Glutamatergic neuron (in vitro differentiated cells): ENCODE measurements at regions not wholly inside any gene's neighbourhood (a gene's known extent, or its start where the extent isn't known, plus 50 kb on each side); places are given as distances from the start of the nearest gene placed in this dataset.
"Not testable (repeated sequence)": the region's sequence is repeated elsewhere in the genome, so short reads cannot be mapped to it uniquely, and the experiment has no call there.

Experiments used
- DNase-seq: peaks from one replicate; pipeline ENCODE4 v3.0.0; 2022
- H3K27ac Mint-ChIP-seq: one replicate; pipeline ENCODE4 v1.8.0; 2020; ENCODE audit warnings: mild to moderate bottlenecking, mixed read lengths, inconsistent platforms; ENCODE audit not compliant: unreplicated experiment
- H3K27me3 Mint-ChIP-seq: one replicate; pipeline ENCODE4 v1.8.0; 2020; ENCODE audit warnings: mild to moderate bottlenecking, moderate library complexity, mixed read lengths, inconsistent platforms; ENCODE audit not compliant: unreplicated experiment
- H3K36me3 Mint-ChIP-seq: one replicate; pipeline ENCODE4 v1.8.0; 2020; ENCODE audit warnings: mild to moderate bottlenecking, mixed read lengths, inconsistent platforms; ENCODE audit not compliant: unreplicated experiment
- H3K4me1 Mint-ChIP-seq: one replicate; pipeline ENCODE4 v1.8.0; 2020; ENCODE audit warnings: mild to moderate bottlenecking, low read depth, mixed read lengths, inconsistent platforms; ENCODE audit not compliant: unreplicated experiment
- H3K4me3 Mint-ChIP-seq: one replicate; pipeline ENCODE4 v1.8.0; 2020; ENCODE audit warnings: mild to moderate bottlenecking, mixed read lengths, inconsistent platforms; ENCODE audit not compliant: unreplicated experiment
- H3K9me3 Mint-ChIP-seq: one replicate; pipeline ENCODE4 v1.8.0; 2020; ENCODE audit warnings: mild to moderate bottlenecking, moderate library complexity, mixed read lengths, inconsistent platforms; ENCODE audit not compliant: unreplicated experiment

DNA sequence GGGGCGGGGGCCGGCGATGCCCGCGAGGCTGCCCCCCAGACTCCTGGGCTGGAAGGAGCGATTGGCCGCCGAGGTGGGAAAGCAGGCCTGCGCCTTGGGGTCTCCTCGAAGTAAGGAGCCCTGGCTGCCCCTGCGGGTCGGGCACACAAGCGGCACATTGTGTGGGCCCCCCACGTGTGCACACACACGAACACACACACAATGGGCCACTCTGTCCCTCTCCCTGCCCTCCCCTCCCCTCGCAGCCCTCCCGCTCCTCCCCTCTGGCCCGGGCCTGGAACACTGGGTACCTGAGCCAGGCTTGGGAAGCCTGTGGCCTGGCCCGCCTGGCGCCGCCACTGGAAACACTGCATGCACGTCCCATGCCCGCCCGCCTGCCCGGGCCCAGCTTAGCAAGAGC, 517.1 kb downstream of the TP53TG3F start:
- not testable (repeated sequence) for H3K4me3 Mint-ChIP-seq, DNase-seq, H3K27ac Mint-ChIP-seq, H3K27me3 Mint-ChIP-seq, H3K9me3 Mint-ChIP-seq, H3K36me3 Mint-ChIP-seq, H3K4me1 Mint-ChIP-seq

DNA sequence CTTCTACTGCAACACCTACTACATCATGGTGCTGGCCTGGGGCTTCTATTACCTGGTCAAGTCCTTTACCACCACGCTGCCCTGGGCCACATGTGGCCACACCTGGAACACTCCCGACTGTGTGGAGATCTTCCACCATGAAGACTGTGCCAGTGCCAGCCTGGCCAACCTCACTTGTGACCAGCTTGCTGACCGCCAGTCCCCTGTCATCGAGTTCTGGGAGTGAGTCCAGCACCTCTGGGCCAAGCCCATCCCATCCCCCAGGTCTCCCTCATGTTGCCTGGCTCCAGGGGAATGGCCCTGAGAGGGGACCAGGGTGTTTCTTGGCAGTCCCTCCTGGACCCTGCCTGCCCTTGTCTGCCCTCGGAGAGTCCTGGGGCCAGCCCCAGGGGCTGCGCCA, 519.4 kb downstream of the TP53TG3F start:
- not testable (repeated sequence) for H3K27me3 Mint-ChIP-seq, H3K36me3 Mint-ChIP-seq, H3K4me1 Mint-ChIP-seq, DNase-seq, H3K9me3 Mint-ChIP-seq, H3K4me3 Mint-ChIP-seq, H3K27ac Mint-ChIP-seq

DNA sequence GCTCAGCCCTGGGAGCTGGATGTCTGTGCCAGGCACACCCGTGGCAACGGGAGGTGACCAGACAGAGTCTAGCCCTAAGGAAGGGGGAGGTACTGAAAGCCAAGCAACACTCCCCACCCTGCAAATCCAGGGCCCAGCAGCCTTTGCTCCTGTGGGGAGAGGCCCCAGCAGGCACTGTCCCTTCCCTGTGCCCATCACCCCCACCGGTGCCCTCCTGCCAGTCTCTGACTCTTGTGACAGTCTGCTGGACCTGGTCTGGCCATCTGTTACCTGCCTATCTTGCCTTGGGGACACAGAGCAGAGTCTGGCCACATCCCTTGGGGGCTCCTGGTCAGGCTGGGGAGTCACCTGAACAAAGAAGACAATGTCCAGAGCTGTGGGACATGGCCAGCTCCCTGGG, 520.2 kb downstream of the TP53TG3F start:
- H3K36me3 Mint-ChIP-seq, DNase-seq, H3K4me3 Mint-ChIP-seq, H3K9me3 Mint-ChIP-seq, H3K4me1 Mint-ChIP-seq, H3K27me3 Mint-ChIP-seq, H3K27ac Mint-ChIP-seq: not testable (repeated sequence)

- H3K27ac Mint-ChIP-seq, H3K36me3 Mint-ChIP-seq, H3K4me3 Mint-ChIP-seq, H3K9me3 Mint-ChIP-seq, H3K27me3 Mint-ChIP-seq, H3K4me1 Mint-ChIP-seq, DNase-seq: not testable (repeated sequence)
Observed at GRCh38 chr16:33980736-33981135, 521.3 kb downstream of the TP53TG3F start.

- not testable (repeated sequence) for H3K36me3 Mint-ChIP-seq, H3K4me1 Mint-ChIP-seq, H3K4me3 Mint-ChIP-seq, DNase-seq, H3K9me3 Mint-ChIP-seq, H3K27ac Mint-ChIP-seq, H3K27me3 Mint-ChIP-seq
Observed at GRCh38 chr16:33984428-33984827, 525.0 kb downstream of the TP53TG3F start.

- not testable (repeated sequence) for H3K27me3 Mint-ChIP-seq, H3K9me3 Mint-ChIP-seq, DNase-seq, H3K27ac Mint-ChIP-seq, H3K4me1 Mint-ChIP-seq, H3K36me3 Mint-ChIP-seq, H3K4me3 Mint-ChIP-seq
Observed at GRCh38 chr16:33986521-33986920, 527.1 kb downstream of the TP53TG3F start.

GRCh38 chr16:33987348-33987963, 528.0 kb downstream of the TP53TG3F start:
- DNase-seq, H3K9me3 Mint-ChIP-seq, H3K27me3 Mint-ChIP-seq, H3K27ac Mint-ChIP-seq, H3K4me1 Mint-ChIP-seq, H3K4me3 Mint-ChIP-seq, H3K36me3 Mint-ChIP-seq: not testable (repeated sequence)

- H3K9me3 Mint-ChIP-seq, H3K27me3 Mint-ChIP-seq, H3K4me1 Mint-ChIP-seq, H3K36me3 Mint-ChIP-seq, H3K27ac Mint-ChIP-seq, H3K4me3 Mint-ChIP-seq, DNase-seq: not testable (repeated sequence)
Observed at GRCh38 chr16:33988012-33988411, 528.6 kb downstream of the TP53TG3F start.

DNA sequence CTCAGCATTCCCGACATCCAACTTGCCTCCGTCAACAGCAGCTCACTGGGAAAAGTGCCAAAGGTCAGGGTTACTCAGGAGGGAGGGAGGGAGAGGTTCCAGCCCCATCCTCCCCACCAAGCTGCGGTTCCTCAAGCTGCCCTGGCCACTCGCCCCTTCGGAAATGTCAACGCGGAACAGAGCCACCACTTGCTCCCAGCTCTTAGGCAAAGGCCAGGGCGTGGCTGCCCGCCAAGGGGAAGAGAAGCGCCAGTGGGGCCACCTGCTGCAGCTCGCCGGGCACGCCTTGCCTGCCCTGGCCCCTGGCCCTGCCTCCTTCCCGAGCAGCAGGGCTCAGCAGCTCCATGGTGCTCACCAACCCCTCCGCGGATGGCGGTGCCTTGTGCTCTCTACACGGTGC, 531.1 kb downstream of the TP53TG3F start:
- H3K27me3 Mint-ChIP-seq, H3K9me3 Mint-ChIP-seq, H3K4me1 Mint-ChIP-seq, DNase-seq, H3K36me3 Mint-ChIP-seq, H3K4me3 Mint-ChIP-seq, H3K27ac Mint-ChIP-seq: not testable (repeated sequence)

DNA sequence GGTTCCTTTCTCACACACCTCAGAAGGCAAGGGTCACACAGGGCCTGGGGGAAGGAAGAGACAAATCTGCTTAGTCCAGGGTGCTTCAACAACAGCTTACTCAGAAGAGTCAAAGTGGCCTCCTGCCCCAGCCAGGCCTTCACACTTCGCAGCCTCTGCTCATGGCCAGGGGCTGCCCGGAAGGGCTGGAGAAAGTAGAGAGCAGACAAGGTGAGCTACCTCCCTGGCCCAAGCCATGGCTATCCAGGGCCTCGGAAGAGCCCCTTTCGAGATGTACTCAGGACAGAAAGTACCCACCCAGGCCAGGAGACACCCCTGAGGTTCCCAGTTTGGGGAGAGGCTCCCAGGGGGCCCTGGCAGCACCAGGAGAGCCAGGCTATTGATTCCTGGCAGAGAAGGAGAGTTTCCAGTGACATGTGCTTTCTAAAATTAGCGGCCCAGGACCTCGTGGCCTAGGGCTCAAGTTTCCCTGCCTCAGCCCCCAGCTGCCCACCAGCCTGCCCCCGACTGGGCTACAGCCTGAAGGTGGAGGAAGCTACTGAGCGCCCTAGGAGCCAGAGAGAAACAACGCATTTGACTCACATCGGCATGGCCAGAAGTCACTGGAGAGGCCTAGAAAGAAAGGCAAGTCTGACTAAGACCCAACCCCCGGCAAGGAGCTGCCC, 533.2 kb downstream of the TP53TG3F start:
- H3K9me3 Mint-ChIP-seq, H3K4me3 Mint-ChIP-seq, DNase-seq, H3K27me3 Mint-ChIP-seq, H3K36me3 Mint-ChIP-seq, H3K27ac Mint-ChIP-seq, H3K4me1 Mint-ChIP-seq: not testable (repeated sequence)

DNA sequence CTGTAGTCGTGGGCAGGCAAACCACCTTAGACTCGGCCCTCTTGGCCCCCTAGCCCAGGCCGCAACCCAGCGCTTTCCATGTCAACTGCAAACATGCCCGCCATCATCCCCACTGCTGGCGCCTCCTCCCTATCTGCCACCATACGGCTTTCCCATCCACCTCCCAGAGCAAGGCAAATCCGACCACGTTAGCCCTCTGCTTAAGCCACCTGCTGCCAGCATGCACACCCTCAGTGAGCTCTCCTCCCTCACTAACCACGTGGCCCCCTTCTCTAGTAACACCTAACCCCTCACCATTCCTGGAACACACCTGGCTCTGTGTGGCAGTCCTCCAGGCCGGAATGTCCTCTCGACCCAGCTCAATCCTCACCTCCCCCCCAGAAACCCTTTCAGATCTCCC, 534.8 kb downstream of the TP53TG3F start:
- not testable (repeated sequence) for H3K27me3 Mint-ChIP-seq, H3K4me1 Mint-ChIP-seq, H3K27ac Mint-ChIP-seq, H3K9me3 Mint-ChIP-seq, H3K4me3 Mint-ChIP-seq, H3K36me3 Mint-ChIP-seq, DNase-seq

GRCh38 chr16:33995821-33996372, 536.5 kb downstream of the TP53TG3F start:
- not testable (repeated sequence) for H3K9me3 Mint-ChIP-seq, H3K36me3 Mint-ChIP-seq, DNase-seq, H3K27ac Mint-ChIP-seq, H3K27me3 Mint-ChIP-seq, H3K4me3 Mint-ChIP-seq, H3K4me1 Mint-ChIP-seq
